ENCODE measurements at regions not wholly inside any gene's neighbourhood (a gene's known extent, or its start where the extent isn't known, plus 50 kb on each side); places are given as distances from the start of the nearest gene placed in this dataset.

- no peak overlapping the region for H3K27ac Mint-ChIP-seq (ENCODE audit: unreplicated experiment)
- CTCF ChIA-PET, result interaction anchor here (4.1 kb wide), 1 partner anchor 79 kb away, joined by 62 read pairs; no protein-coding TSS in a partner anchor
- H3K4me1 Mint-ChIP-seq (ENCODE audit: low read depth, unreplicated experiment), result peaks cover 12% of the 10 kb centered on the region
- H3K36me3 Mint-ChIP-seq (ENCODE audit: insufficient read depth, unreplicated experiment), result no peaks in the 10 kb centered on the region
- no TSS peak for BruUV-seq (replicated peaks)
- no peak for TF ChIP-seq CTCF (IDR thresholded peaks at IDR 0.05; ENCODE audit: unreplicated experiment)
- DNase-seq, result no peak
- no peaks in the 10 kb centered on the region for H3K9me3 Mint-ChIP-seq (ENCODE audit: low read depth, unreplicated experiment)
- no peaks in the 10 kb centered on the region for H3K27me3 Mint-ChIP-seq (ENCODE audit: unreplicated experiment)
- H3K4me3 Mint-ChIP-seq (ENCODE audit: low read depth, unreplicated experiment), result no peak overlapping the region
- intact Hi-C loops (cut with micrococcal nuclease; ENCODE audit: unreplicated experiment), result loop anchor here (5.0 kb wide), 3 partner anchors 42 to 247 kb away; no protein-coding TSS in a partner anchor
These were observed 119.3 kb downstream of the DAD1 start for GRCh38 chr14:22469538-22470303.

GRCh38 chr14:22468830-22469229, 120.2 kb downstream of the DAD1 start:
- Mint-ChIP-seq H3K27ac (ENCODE audit: unreplicated experiment) (no peak overlapping the region), H3K4me1 (ENCODE audit: low read depth, unreplicated experiment) (peaks cover 9% of the 10 kb centered on the region), H3K36me3 (ENCODE audit: insufficient read depth, unreplicated experiment) (no peaks in the 10 kb centered on the region), H3K9me3 (ENCODE audit: low read depth, unreplicated experiment) (no peaks in the 10 kb centered on the region), H3K27me3 (ENCODE audit: unreplicated experiment) (no peaks in the 10 kb centered on the region), H3K4me3 (ENCODE audit: low read depth, unreplicated experiment) (no peak overlapping the region)
- intact Hi-C loops (cut with micrococcal nuclease; ENCODE audit: unreplicated experiment), result no loop called here
- no TSS peak for BruUV-seq (replicated peaks)
- no peak for TF ChIP-seq CTCF (IDR thresholded peaks at IDR 0.05; ENCODE audit: unreplicated experiment)
- no peak for DNase-seq
- CTCF ChIA-PET, result interaction anchor here (0.5 kb wide), 1 partner anchor 41 kb away, joined by 3 read pairs; no protein-coding TSS in a partner anchor

GRCh38 chr14:22466491-22466890, 122.5 kb downstream of the DAD1 start:
- CTCF ChIA-PET, result no interaction called here
- H3K4me1 Mint-ChIP-seq (ENCODE audit: low read depth, unreplicated experiment), result peaks cover 2% of the 10 kb centered on the region

GRCh38 chr14:22465201-22465840, 123.7 kb downstream of the DAD1 start:
- H3K9me3 Mint-ChIP-seq (ENCODE audit: low read depth, unreplicated experiment), result no peaks in the 10 kb centered on the region
- DNase-seq, result no peak
- no peaks in the 10 kb centered on the region for H3K4me1 Mint-ChIP-seq (ENCODE audit: low read depth, unreplicated experiment)
- intact Hi-C loops (cut with micrococcal nuclease; ENCODE audit: unreplicated experiment), result no loop called here
- no peak overlapping the region for H3K4me3 Mint-ChIP-seq (ENCODE audit: low read depth, unreplicated experiment)
- CTCF ChIA-PET, result no interaction called here
- H3K36me3 Mint-ChIP-seq (ENCODE audit: insufficient read depth, unreplicated experiment), result no peaks in the 10 kb centered on the region
- BruUV-seq (replicated peaks), result no TSS peak
- TF ChIP-seq CTCF (IDR thresholded peaks at IDR 0.05; ENCODE audit: unreplicated experiment), result no peak
- no peaks in the 10 kb centered on the region for H3K27me3 Mint-ChIP-seq (ENCODE audit: unreplicated experiment)
- no peak overlapping the region for H3K27ac Mint-ChIP-seq (ENCODE audit: unreplicated experiment)

More at GRCh38 chr14:22466491-22466890, 122.5 kb downstream of the DAD1 start:
- Mint-ChIP-seq H3K27ac (ENCODE audit: unreplicated experiment) (no peak overlapping the region), H3K4me3 (ENCODE audit: low read depth, unreplicated experiment) (no peak overlapping the region), H3K9me3 (ENCODE audit: low read depth, unreplicated experiment) (no peaks in the 10 kb centered on the region), H3K27me3 (ENCODE audit: unreplicated experiment) (no peaks in the 10 kb centered on the region), H3K36me3 (ENCODE audit: insufficient read depth, unreplicated experiment) (no peaks in the 10 kb centered on the region)
- intact Hi-C loops (cut with micrococcal nuclease; ENCODE audit: unreplicated experiment), result no loop called here
- no peak for TF ChIP-seq CTCF (IDR thresholded peaks at IDR 0.05; ENCODE audit: unreplicated experiment)
- BruUV-seq (replicated peaks), result no TSS peak
- DNase-seq, result no peak

Measured in Calu3 (cell line).